H1 (cell line): ENCODE measurements at regions not wholly inside any gene's neighbourhood (a gene's known extent, or its start where the extent isn't known, plus 50 kb on each side); places are given as distances from the start of the nearest gene placed in this dataset.

ENCODE experiments used
- CHD2 ChIP-seq: IDR thresholded peaks from 2 replicates; pipeline ENCODE4 v1.6.1; 2012; ENCODE audit warnings: low read length, improper control_type of control experiment
- CREB1 ChIP-seq: IDR thresholded peaks from 2 replicates; pipeline ENCODE4 v1.6.1; 2012; ENCODE audit warnings: inconsistent platforms
- CTCF ChIP-seq, 3 experiments: IDR thresholded peaks; 1 replicate in 2 of 3; 2 replicates in 1 of 3; pipeline versions ENCODE4 v1.5.1 to v1.6.1; 2011; ENCODE audit warnings: low read length in 3 of 3, mild to moderate bottlenecking in 3 of 3, inconsistent platforms in 2 of 3, low read depth in 1 of 3, moderate library complexity in 1 of 3; ENCODE audit not compliant: insufficient read depth in 1 of 3; ENCODE audit errors: control extremely low read depth in 1 of 3
- EZH2 ChIP-seq: fragments of 200-600 bp; sonication (generic); IDR thresholded peaks from 2 replicates; pipeline ENCODE4 v1.7.1; 2012; ENCODE audit warnings: low read depth, mild to moderate bottlenecking, moderate library complexity, low read length, inconsistent platforms; ENCODE audit not compliant: severe bottlenecking
- SIN3A ChIP-seq, 2 experiments: IDR thresholded peaks in 1 of 2; conservative IDR thresholded peaks in 1 of 2; 2 replicates each; pipeline ENCODE4 v1.6.1; 2011 to 2012; ENCODE audit warnings: low read length in 2 of 2, improper control_type of control experiment in 1 of 2, low read depth in 1 of 2, mild to moderate bottlenecking in 1 of 2
- SP1 ChIP-seq: IDR thresholded peaks from 2 replicates; pipeline ENCODE4 v1.6.1; 2011; ENCODE audit warnings: low read depth, low read length
- SP2 ChIP-seq: IDR thresholded peaks from 2 replicates; pipeline ENCODE4 v1.6.1; 2012; ENCODE audit warnings: mild to moderate bottlenecking, low read length, inconsistent platforms

- no peak for TF ChIP-seq CTCF (IDR thresholded peaks at IDR 0.05; ENCODE audit: control extremely low read depth in 1 of 3, insufficient read depth in 1 of 3, low read depth in 1 of 3, low read length in 3 of 3)
- TF ChIP-seq CREB1 = no peak
- TF ChIP-seq SIN3A (conservative IDR thresholded peaks at IDR 0.05 in 1 of 2, IDR thresholded peaks at IDR 0.05 in 1 of 2; ENCODE audit: low read depth in 1 of 2, low read length in 2 of 2) = no peak
- TF ChIP-seq EZH2 = no peak
- no peak for TF ChIP-seq CHD2
- no peak for TF ChIP-seq SP2
- no peak for TF ChIP-seq SP1
Measured at GRCh38 chr1:229012823-229013222, 258.1 kb upstream of the RAB4A start.
